ENCODE measurements at regions not wholly inside any gene's neighbourhood (a gene's known extent, or its start where the extent isn't known, plus 50 kb on each side); places are given as distances from the start of the nearest gene placed in this dataset.

- Histone ChIP-seq H3K27me3 (ENCODE audit: control insufficient read depth, insufficient read depth, low read length) (no peaks in the 10 kb centered on the region), H3K9me3 (ENCODE audit: control insufficient read depth, insufficient read depth, low read length) (peaks cover 2% of the 10 kb centered on the region; the same call in 1 of the 2 replicates), H3K4me3 (ENCODE audit: low read depth, low read length) (no peak overlapping the region), H3K27ac (ENCODE audit: low read depth, low read length) (no peak overlapping the region)
- POLR2A ChIA-PET = no interaction called here
- TF ChIP-seq, protein P1, sequence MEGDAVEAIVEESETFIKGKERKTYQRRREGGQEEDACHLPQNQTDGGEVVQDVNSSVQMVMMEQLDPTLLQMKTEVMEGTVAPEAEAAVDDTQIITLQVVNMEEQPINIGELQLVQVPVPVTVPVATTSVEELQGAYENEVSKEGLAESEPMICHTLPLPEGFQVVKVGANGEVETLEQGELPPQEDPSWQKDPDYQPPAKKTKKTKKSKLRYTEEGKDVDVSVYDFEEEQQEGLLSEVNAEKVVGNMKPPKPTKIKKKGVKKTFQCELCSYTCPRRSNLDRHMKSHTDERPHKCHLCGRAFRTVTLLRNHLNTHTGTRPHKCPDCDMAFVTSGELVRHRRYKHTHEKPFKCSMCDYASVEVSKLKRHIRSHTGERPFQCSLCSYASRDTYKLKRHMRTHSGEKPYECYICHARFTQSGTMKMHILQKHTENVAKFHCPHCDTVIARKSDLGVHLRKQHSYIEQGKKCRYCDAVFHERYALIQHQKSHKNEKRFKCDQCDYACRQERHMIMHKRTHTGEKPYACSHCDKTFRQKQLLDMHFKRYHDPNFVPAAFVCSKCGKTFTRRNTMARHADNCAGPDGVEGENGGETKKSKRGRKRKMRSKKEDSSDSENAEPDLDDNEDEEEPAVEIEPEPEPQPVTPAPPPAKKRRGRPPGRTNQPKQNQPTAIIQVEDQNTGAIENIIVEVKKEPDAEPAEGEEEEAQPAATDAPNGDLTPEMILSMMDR (IDR thresholded peaks at IDR 0.05; ENCODE audit: low read depth, low read length) = no peak
- CTCF ChIA-PET = no interaction called here
- no peak for DNase-seq (ENCODE audit: low read depth, low spot score)
Observed at GRCh38 chr12:97944576-97944975, 482.0 kb downstream of the RMST start.

DNA sequence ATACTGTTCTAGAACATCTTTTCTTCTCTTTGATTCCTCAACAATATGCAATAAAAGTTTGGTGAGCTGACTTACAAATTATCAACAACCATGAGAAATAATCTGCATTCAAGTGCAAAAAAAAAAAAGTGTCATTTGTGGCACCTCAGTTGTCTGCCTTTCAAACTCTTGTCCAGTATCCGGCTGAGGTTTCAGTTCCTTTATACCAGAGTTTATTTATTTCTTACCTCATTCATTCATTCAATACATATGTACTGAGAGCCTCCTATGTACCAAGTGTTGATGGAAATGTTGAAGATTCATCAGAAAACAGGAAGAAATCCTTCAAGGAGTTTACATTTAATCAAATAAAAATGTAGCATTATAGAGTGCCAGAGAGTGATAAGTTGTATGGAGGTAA, 484.1 kb downstream of the RMST start:
- no peaks in the 10 kb centered on the region for H3K27me3 ChIP-seq (ENCODE audit: control insufficient read depth, insufficient read depth, low read length)
- peaks cover 2% of the 10 kb centered on the region; the same call in 1 of the 2 replicates for H3K9me3 ChIP-seq (ENCODE audit: control insufficient read depth, insufficient read depth, low read length)
- DNase-seq (ENCODE audit: low read depth, low spot score) = no peak
- ChIA-PET CTCF (no interaction called here), POLR2A (no interaction called here)
- TF ChIP-seq, protein P1 (IDR thresholded peaks at IDR 0.05; ENCODE audit: low read depth, low read length) = no peak
- H3K27ac ChIP-seq (ENCODE audit: low read depth, low read length) = no peak overlapping the region
- no peak overlapping the region for H3K4me3 ChIP-seq (ENCODE audit: low read depth, low read length)

DNA sequence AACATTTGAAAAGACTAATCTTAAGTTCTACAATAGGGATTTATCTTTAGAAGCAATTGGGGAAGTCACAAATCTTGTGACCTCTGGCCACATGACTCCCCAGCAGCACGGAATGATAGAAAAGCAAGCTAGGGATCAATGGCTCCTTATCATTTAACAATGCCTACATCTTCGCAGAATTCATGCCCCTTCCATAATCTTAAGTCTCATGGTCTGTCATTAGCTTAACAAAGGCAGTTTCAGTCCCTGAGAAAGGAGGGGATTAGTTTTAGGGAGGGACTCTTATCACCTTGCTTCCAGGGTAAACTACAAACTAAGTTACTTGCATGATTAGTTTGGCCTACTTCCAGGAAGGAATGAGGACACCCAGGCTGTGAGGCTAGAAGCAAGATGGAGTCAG, 486.0 kb downstream of the RMST start:
- Histone ChIP-seq H3K4me3 (ENCODE audit: low read depth, low read length) (no peak overlapping the region), H3K27ac (ENCODE audit: low read depth, low read length) (no peak overlapping the region), H3K9me3 (ENCODE audit: control insufficient read depth, insufficient read depth, low read length) (peaks cover 2% of the 10 kb centered on the region; the same call in 1 of the 2 replicates), H3K27me3 (ENCODE audit: control insufficient read depth, insufficient read depth, low read length) (no peaks in the 10 kb centered on the region)
- TF ChIP-seq, protein P1 (IDR thresholded peaks at IDR 0.05; ENCODE audit: low read depth, low read length) = no peak
- DNase-seq (ENCODE audit: low read depth, low spot score) = no peak
- ChIA-PET CTCF (no interaction called here), POLR2A (no interaction called here)

- TF ChIP-seq, protein P1 (IDR thresholded peaks at IDR 0.05; ENCODE audit: low read depth, low read length) = no peak
- CTCF ChIA-PET = no interaction called here
Observed at GRCh38 chr12:97951239-97951638, 488.6 kb downstream of the RMST start.

DNA sequence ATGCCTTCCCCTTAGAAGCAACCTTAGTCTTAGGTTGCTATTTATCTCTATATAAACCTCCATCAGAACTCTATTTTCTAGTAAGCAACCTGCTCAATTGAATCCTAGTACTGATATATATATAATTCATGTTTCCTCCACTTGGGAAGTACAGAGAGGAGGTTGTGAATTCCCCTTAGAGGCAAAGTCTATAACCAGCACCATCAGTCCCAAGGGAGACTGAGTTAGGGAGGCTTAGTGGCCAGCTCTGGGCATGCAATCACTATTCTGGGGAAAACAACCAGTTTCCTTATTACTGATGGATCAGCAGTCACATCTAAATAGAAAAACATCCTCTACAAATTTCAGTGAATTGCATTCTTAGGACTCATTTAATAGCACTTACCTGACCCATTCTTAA, 489.1 kb downstream of the RMST start:
- Histone ChIP-seq H3K4me3 (ENCODE audit: low read depth, low read length) (no peak overlapping the region), H3K9me3 (ENCODE audit: control insufficient read depth, insufficient read depth, low read length) (peaks cover 8% of the 10 kb centered on the region; the same call in 1 of the 2 replicates), H3K27ac (ENCODE audit: low read depth, low read length) (no peak overlapping the region), H3K27me3 (ENCODE audit: control insufficient read depth, insufficient read depth, low read length) (no peaks in the 10 kb centered on the region)
- ChIA-PET CTCF (no interaction called here), POLR2A (no interaction called here)
- DNase-seq (ENCODE audit: low read depth, low spot score) = no peak
- TF ChIP-seq, protein P1 (IDR thresholded peaks at IDR 0.05; ENCODE audit: low read depth, low read length) = no peak

More at GRCh38 chr12:97951239-97951638, 488.6 kb downstream of the RMST start:
- H3K27ac ChIP-seq (ENCODE audit: low read depth, low read length) = no peak overlapping the region
- no peaks in the 10 kb centered on the region for H3K27me3 ChIP-seq (ENCODE audit: control insufficient read depth, insufficient read depth, low read length)
- H3K4me3 ChIP-seq (ENCODE audit: low read depth, low read length) = no peak overlapping the region
- peaks cover 8% of the 10 kb centered on the region; the same call in 1 of the 2 replicates for H3K9me3 ChIP-seq (ENCODE audit: control insufficient read depth, insufficient read depth, low read length)
- POLR2A ChIA-PET = no interaction called here
- DNase-seq (ENCODE audit: low read depth, low spot score) = no peak

Data from AG04450 (cell line).